SH-SY5Y (cell line): ENCODE measurements at regions not wholly inside any gene's neighbourhood (a gene's known extent, or its start where the extent isn't known, plus 50 kb on each side); places are given as distances from the start of the nearest gene placed in this dataset.

ENCODE experiments used
- GATA2 ChIP-seq: IDR thresholded peaks from 2 replicates; pipeline ENCODE4 v1.6.1; 2011; ENCODE audit warnings: mild to moderate bottlenecking, low read depth, low read length
- GATA3 ChIP-seq: IDR thresholded peaks from 2 replicates; pipeline ENCODE4 v1.6.1; 2011; ENCODE audit warnings: low read depth, mild to moderate bottlenecking, low read length, moderate library complexity

DNA sequence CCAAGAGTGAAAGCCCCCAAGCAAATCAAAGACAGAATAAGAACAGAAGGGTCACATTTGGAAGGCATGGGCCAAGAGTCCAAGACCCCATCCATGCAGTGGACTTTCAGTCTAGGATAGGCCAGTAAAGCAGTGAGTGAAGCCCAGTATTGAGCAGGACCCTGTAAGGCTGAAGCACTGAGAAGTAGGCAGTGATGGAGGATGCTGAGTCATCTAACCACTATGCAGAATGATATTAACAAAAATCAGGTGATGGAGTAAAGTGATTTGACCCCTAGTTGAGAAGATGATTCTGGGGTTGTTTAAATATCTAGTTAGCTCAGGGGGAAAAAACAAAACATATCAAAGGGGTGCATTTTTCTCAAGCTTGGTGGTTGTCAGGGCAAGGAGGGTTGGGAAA is 308.7 kb upstream of the PLXNA2 start:
- no peak for TF ChIP-seq GATA3
- TF ChIP-seq GATA2, result no peak
